ENCODE measurements at regions not wholly inside any gene's neighbourhood (a gene's known extent, or its start where the extent isn't known, plus 50 kb on each side); places are given as distances from the start of the nearest gene placed in this dataset.

GRCh38 chr2:217299590-217299989, 439.7 kb upstream of the TNP1 start:
- Histone ChIP-seq H3K4me3 (ENCODE audit: low read length) (no peak overlapping the region), H3K36me3 (ENCODE audit: control insufficient read depth, insufficient read depth, low read length) (no peaks in the 10 kb centered on the region), H3K27me3 (ENCODE audit: control insufficient read depth, insufficient read depth, low read length) (no peaks in the 10 kb centered on the region), H3K9me3 (ENCODE audit: control insufficient read depth, low read length) (no peaks in the 10 kb centered on the region), H3K4me1 (ENCODE audit: control insufficient read depth, insufficient read depth, low read length) (no peaks in the 10 kb centered on the region), H3K9ac (ENCODE audit: low read length) (no peak overlapping the region)

- no peak overlapping the region for H3K9ac ChIP-seq (ENCODE audit: low read length)
- no peaks in the 10 kb centered on the region for H3K27me3 ChIP-seq (ENCODE audit: control insufficient read depth, insufficient read depth, low read length)
- no peaks in the 10 kb centered on the region for H3K9me3 ChIP-seq (ENCODE audit: control insufficient read depth, low read length)
- no peak overlapping the region for H3K4me3 ChIP-seq (ENCODE audit: low read length)
- no peaks in the 10 kb centered on the region for H3K4me1 ChIP-seq (ENCODE audit: control insufficient read depth, insufficient read depth, low read length)
- no peaks in the 10 kb centered on the region for H3K36me3 ChIP-seq (ENCODE audit: control insufficient read depth, insufficient read depth, low read length)
These were observed 437.2 kb upstream of the TNP1 start for GRCh38 chr2:217297096-217297495.

- H3K4me3 ChIP-seq (ENCODE audit: low read length): no peak overlapping the region
- no peaks in the 10 kb centered on the region for H3K9me3 ChIP-seq (ENCODE audit: control insufficient read depth, low read length)
- H3K36me3 ChIP-seq (ENCODE audit: control insufficient read depth, insufficient read depth, low read length): no peaks in the 10 kb centered on the region
- peaks cover 13% of the 10 kb centered on the region for H3K4me1 ChIP-seq (ENCODE audit: control insufficient read depth, insufficient read depth, low read length)
- H3K9ac ChIP-seq (ENCODE audit: low read length): no peak overlapping the region
- H3K27me3 ChIP-seq (ENCODE audit: control insufficient read depth, insufficient read depth, low read length): no peaks in the 10 kb centered on the region
These were observed 435.0 kb upstream of the TNP1 start for GRCh38 chr2:217294818-217295217.

- Histone ChIP-seq H3K9ac (ENCODE audit: low read length) (no peak overlapping the region), H3K4me3 (ENCODE audit: low read length) (no peak overlapping the region), H3K4me1 (ENCODE audit: control insufficient read depth, insufficient read depth, low read length) (peaks cover 19% of the 10 kb centered on the region), H3K27me3 (ENCODE audit: control insufficient read depth, insufficient read depth, low read length) (no peaks in the 10 kb centered on the region), H3K36me3 (ENCODE audit: control insufficient read depth, insufficient read depth, low read length) (no peaks in the 10 kb centered on the region), H3K9me3 (ENCODE audit: control insufficient read depth, low read length) (no peaks in the 10 kb centered on the region)
These were observed 434.3 kb upstream of the TNP1 start for GRCh38 chr2:217294211-217294610.

- H3K9ac ChIP-seq (ENCODE audit: low read length): no peak overlapping the region
- H3K27me3 ChIP-seq (ENCODE audit: control insufficient read depth, insufficient read depth, low read length): no peaks in the 10 kb centered on the region
- H3K4me1 ChIP-seq (ENCODE audit: control insufficient read depth, insufficient read depth, low read length): peaks cover 22% of the 10 kb centered on the region
- no peaks in the 10 kb centered on the region for H3K36me3 ChIP-seq (ENCODE audit: control insufficient read depth, insufficient read depth, low read length)
- no peak overlapping the region for H3K4me3 ChIP-seq (ENCODE audit: low read length)
- H3K9me3 ChIP-seq (ENCODE audit: control insufficient read depth, low read length): no peaks in the 10 kb centered on the region
These were observed 433.7 kb upstream of the TNP1 start for GRCh38 chr2:217293607-217294006.

- H3K4me3 ChIP-seq (ENCODE audit: low read length): no peak overlapping the region
- H3K9me3 ChIP-seq (ENCODE audit: control insufficient read depth, low read length): no peaks in the 10 kb centered on the region
- H3K36me3 ChIP-seq (ENCODE audit: control insufficient read depth, insufficient read depth, low read length): no peaks in the 10 kb centered on the region
- no peaks in the 10 kb centered on the region for H3K27me3 ChIP-seq (ENCODE audit: control insufficient read depth, insufficient read depth, low read length)
- peaks cover 22% of the 10 kb centered on the region for H3K4me1 ChIP-seq (ENCODE audit: control insufficient read depth, insufficient read depth, low read length)
- no peak overlapping the region for H3K9ac ChIP-seq (ENCODE audit: low read length)
These were observed 433.2 kb upstream of the TNP1 start for GRCh38 chr2:217293046-217293445.

GRCh38 chr2:217291259-217291658, 431.4 kb upstream of the TNP1 start:
- Histone ChIP-seq H3K36me3 (ENCODE audit: control insufficient read depth, insufficient read depth, low read length) (no peaks in the 10 kb centered on the region), H3K9ac (ENCODE audit: low read length) (no peak overlapping the region), H3K9me3 (ENCODE audit: control insufficient read depth, low read length) (no peaks in the 10 kb centered on the region), H3K4me3 (ENCODE audit: low read length) (no peak overlapping the region), H3K27me3 (ENCODE audit: control insufficient read depth, insufficient read depth, low read length) (no peaks in the 10 kb centered on the region), H3K4me1 (ENCODE audit: control insufficient read depth, insufficient read depth, low read length) (peaks cover 22% of the 10 kb centered on the region)

- no peaks in the 10 kb centered on the region for H3K27me3 ChIP-seq (ENCODE audit: control insufficient read depth, insufficient read depth, low read length)
- H3K36me3 ChIP-seq (ENCODE audit: control insufficient read depth, insufficient read depth, low read length): no peaks in the 10 kb centered on the region
- H3K4me3 ChIP-seq (ENCODE audit: low read length): no peak overlapping the region
- no peak overlapping the region for H3K9ac ChIP-seq (ENCODE audit: low read length)
- peaks cover 22% of the 10 kb centered on the region for H3K4me1 ChIP-seq (ENCODE audit: control insufficient read depth, insufficient read depth, low read length)
- no peaks in the 10 kb centered on the region for H3K9me3 ChIP-seq (ENCODE audit: control insufficient read depth, low read length)
These were observed 430.6 kb upstream of the TNP1 start for GRCh38 chr2:217290467-217290866.

GRCh38 chr2:217289907-217290280, 430.0 kb upstream of the TNP1 start:
- Histone ChIP-seq H3K4me1 (ENCODE audit: control insufficient read depth, insufficient read depth, low read length) (peaks cover 22% of the 10 kb centered on the region), H3K9ac (ENCODE audit: low read length) (no peak overlapping the region)

GRCh38 chr2:217289177-217289906, 429.5 kb upstream of the TNP1 start:
- H3K27me3 ChIP-seq (ENCODE audit: control insufficient read depth, insufficient read depth, low read length): no peaks in the 10 kb centered on the region
- H3K36me3 ChIP-seq (ENCODE audit: control insufficient read depth, insufficient read depth, low read length): no peaks in the 10 kb centered on the region
- no peak overlapping the region for H3K9ac ChIP-seq (ENCODE audit: low read length)
- no peaks in the 10 kb centered on the region for H3K9me3 ChIP-seq (ENCODE audit: control insufficient read depth, low read length)
- H3K4me3 ChIP-seq (ENCODE audit: low read length): no peak overlapping the region
- H3K4me1 ChIP-seq (ENCODE audit: control insufficient read depth, insufficient read depth, low read length): peaks cover 22% of the 10 kb centered on the region

More at GRCh38 chr2:217289907-217290280, 430.0 kb upstream of the TNP1 start:
- Histone ChIP-seq H3K9me3 (ENCODE audit: control insufficient read depth, low read length) (no peaks in the 10 kb centered on the region), H3K27me3 (ENCODE audit: control insufficient read depth, insufficient read depth, low read length) (no peaks in the 10 kb centered on the region), H3K36me3 (ENCODE audit: control insufficient read depth, insufficient read depth, low read length) (no peaks in the 10 kb centered on the region), H3K4me3 (ENCODE audit: low read length) (no peak overlapping the region)

GRCh38 chr2:217288472-217289063, 428.7 kb upstream of the TNP1 start:
- H3K36me3 ChIP-seq (ENCODE audit: control insufficient read depth, insufficient read depth, low read length): no peaks in the 10 kb centered on the region
- H3K4me3 ChIP-seq (ENCODE audit: low read length): no peak overlapping the region
- no peaks in the 10 kb centered on the region for H3K9me3 ChIP-seq (ENCODE audit: control insufficient read depth, low read length)
- peaks cover 22% of the 10 kb centered on the region for H3K4me1 ChIP-seq (ENCODE audit: control insufficient read depth, insufficient read depth, low read length)
- no peak overlapping the region for H3K9ac ChIP-seq (ENCODE audit: low read length)
- H3K27me3 ChIP-seq (ENCODE audit: control insufficient read depth, insufficient read depth, low read length): no peaks in the 10 kb centered on the region

GRCh38 chr2:217286833-217287232, 427.0 kb upstream of the TNP1 start:
- no peaks in the 10 kb centered on the region for H3K9me3 ChIP-seq (ENCODE audit: control insufficient read depth, low read length)
- H3K4me3 ChIP-seq (ENCODE audit: low read length): no peak overlapping the region
- peaks cover 22% of the 10 kb centered on the region for H3K4me1 ChIP-seq (ENCODE audit: control insufficient read depth, insufficient read depth, low read length)
- no peaks in the 10 kb centered on the region for H3K27me3 ChIP-seq (ENCODE audit: control insufficient read depth, insufficient read depth, low read length)
- H3K36me3 ChIP-seq (ENCODE audit: control insufficient read depth, insufficient read depth, low read length): no peaks in the 10 kb centered on the region
- no peak overlapping the region for H3K9ac ChIP-seq (ENCODE audit: low read length)
